Upper lobe of left lung (tissue), 4 donors: ENCODE measurements at regions not wholly inside any gene's neighbourhood (a gene's known extent, or its start where the extent isn't known, plus 50 kb on each side); places are given as distances from the start of the nearest gene placed in this dataset.

Experiments used
- CTCF ChIP-seq, 6 experiments: fragments of 450-650 bp in 4 of 6; fragments of 200-600 bp in 2 of 6; sonication (generic) in 2 of 6; IDR thresholded peaks; one replicate each; pipeline ENCODE4 v1.5.1; 2016 to 2019; ENCODE audit warnings: antibody characterized with exemption in 6 of 6
- POLR2A ChIP-seq, 4 donors: fragments of 450-650 bp; IDR thresholded peaks; one replicate each; pipeline ENCODE4 v1.5.1; 2016 to 2017; ENCODE audit warnings: antibody characterized with exemption in 4 of 4, mild to moderate bottlenecking in 2 of 4

GRCh38 chr1:148363439-148363810 lies 119.7 kb downstream of the PPIAL4G start:
- TF ChIP-seq CTCF (IDR thresholded peaks at IDR 0.05) (no peak), POLR2A (IDR thresholded peaks at IDR 0.05) (no peak)
